ENCODE measurements at regions not wholly inside any gene's neighbourhood (a gene's known extent, or its start where the extent isn't known, plus 50 kb on each side); places are given as distances from the start of the nearest gene placed in this dataset.

DNA sequence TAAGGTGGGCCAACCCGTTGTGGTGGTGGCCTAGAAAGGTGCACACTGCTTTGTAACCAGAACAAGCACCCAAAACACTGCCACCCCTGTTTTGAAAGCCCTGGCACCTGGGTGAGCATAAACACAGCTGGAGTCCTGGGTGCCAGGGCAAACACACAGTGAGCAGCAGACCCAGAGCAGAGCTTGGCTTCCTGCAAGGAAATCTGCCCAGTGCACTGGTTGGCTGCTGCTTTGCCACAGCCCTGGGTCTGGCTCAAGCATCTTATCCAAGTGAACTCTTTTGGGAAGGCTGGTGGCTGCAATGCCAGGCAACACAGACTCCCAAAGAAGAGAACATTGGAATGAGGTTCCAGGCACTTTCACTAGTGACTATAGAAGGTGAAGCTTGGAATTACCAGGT, 145.5 kb upstream of the PDE1C start:
- no peak for TF ChIP-seq RAD21 (IDR thresholded peaks at IDR 0.05; ENCODE audit: low read depth)
- no peak for TF ChIP-seq TAF1 (IDR thresholded peaks at IDR 0.05; ENCODE audit: low read depth)

Data from Ishikawa (cell line).